CD4-positive, alpha-beta T cell treated with Interleukin-4 for 4 hours (primary cell): ENCODE measurements at regions not wholly inside any gene's neighbourhood (a gene's known extent, or its start where the extent isn't known, plus 50 kb on each side); places are given as distances from the start of the nearest gene placed in this dataset.

Experiments used
- DNase-seq: peaks from one replicate; pipeline ENCODE4 v3.0.0-alpha.2; 2020

- no peak for DNase-seq
Observed at GRCh38 chr5:18051953-18052352, 417.7 kb downstream of the TAF11L14 start.

- no peak for DNase-seq
Observed at GRCh38 chr5:18052569-18052968, 418.3 kb downstream of the TAF11L14 start.

- DNase-seq: no peak
Observed at GRCh38 chr5:18057725-18058124, 423.5 kb downstream of the TAF11L14 start.

GRCh38 chr5:18067615-18068014 is 433.4 kb downstream of the TAF11L14 start:
- no peak for DNase-seq

GRCh38 chr5:18068826-18069225 is 434.6 kb downstream of the TAF11L14 start:
- no peak for DNase-seq

GRCh38 chr5:18069790-18070189 is 435.5 kb downstream of the TAF11L14 start:
- DNase-seq: no peak

- no peak for DNase-seq
Observed at GRCh38 chr5:18072600-18072999, 438.3 kb downstream of the TAF11L14 start.

- no peak for DNase-seq
Observed at GRCh38 chr5:18074961-18075360, 440.7 kb downstream of the TAF11L14 start.

- DNase-seq: no peak
Observed at GRCh38 chr5:18078157-18078556, 443.9 kb downstream of the TAF11L14 start.

- no peak for DNase-seq
Observed at GRCh38 chr5:18079831-18080230, 445.6 kb downstream of the TAF11L14 start.

GRCh38 chr5:18088020-18088579 is 453.8 kb downstream of the TAF11L14 start:
- DNase-seq: no peak

- no peak for DNase-seq
Observed at GRCh38 chr5:18090177-18090576, 455.9 kb downstream of the TAF11L14 start.

GRCh38 chr5:18091142-18091541 is 456.9 kb downstream of the TAF11L14 start:
- no peak for DNase-seq

GRCh38 chr5:18091758-18092157 is 457.5 kb downstream of the TAF11L14 start:
- no peak for DNase-seq

- no peak for DNase-seq
Observed at GRCh38 chr5:18095061-18095460, 460.8 kb downstream of the TAF11L14 start.

- DNase-seq: no peak
Observed at GRCh38 chr5:18097817-18098216, 463.6 kb downstream of the TAF11L14 start.

GRCh38 chr5:18098691-18099090 is 464.4 kb downstream of the TAF11L14 start:
- no peak for DNase-seq

GRCh38 chr5:18099261-18099660 is 465.0 kb downstream of the TAF11L14 start:
- no peak for DNase-seq

GRCh38 chr5:18101532-18101931 is 467.3 kb downstream of the TAF11L14 start:
- DNase-seq: no peak

- no peak for DNase-seq
Observed at GRCh38 chr5:18102733-18103132, 468.5 kb downstream of the TAF11L14 start.

- no peak for DNase-seq
Observed at GRCh38 chr5:18105449-18105848, 471.2 kb downstream of the TAF11L14 start.

GRCh38 chr5:18111906-18112465 is 477.7 kb downstream of the TAF11L14 start:
- no peak for DNase-seq

- no peak for DNase-seq
Observed at GRCh38 chr5:18113721-18114120, 479.5 kb downstream of the TAF11L14 start.

- DNase-seq: no peak
Observed at GRCh38 chr5:18114151-18114757, 480.0 kb downstream of the TAF11L14 start.

GRCh38 chr5:18117968-18118367 is 483.7 kb downstream of the TAF11L14 start:
- no peak for DNase-seq
